GM18861 (cell line): ENCODE measurements at regions not wholly inside any gene's neighbourhood (a gene's known extent, or its start where the extent isn't known, plus 50 kb on each side); places are given as distances from the start of the nearest gene placed in this dataset.

Source experiments
- ATAC-seq: cut with Tn5 transposase; IDR thresholded peaks from one replicate; pipeline ENCODE4 v1.9.1; 2021; ENCODE audit not compliant: unreplicated experiment

GRCh38 chr2:51120754-51121280 is 88.9 kb upstream of the NRXN1 start:
- ATAC-seq = no peak

- ATAC-seq = no peak
Observed at GRCh38 chr2:51111532-51111931, 79.6 kb upstream of the NRXN1 start.

GRCh38 chr2:51108794-51109193 is 76.9 kb upstream of the NRXN1 start:
- ATAC-seq = no peak

GRCh38 chr2:51107841-51108240 is 75.9 kb upstream of the NRXN1 start:
- no peak for ATAC-seq

GRCh38 chr2:51105811-51106210 is 73.9 kb upstream of the NRXN1 start:
- ATAC-seq = no peak

- no peak for ATAC-seq
Observed at GRCh38 chr2:51103205-51103604, 71.3 kb upstream of the NRXN1 start.

GRCh38 chr2:51093016-51093415 is 61.1 kb upstream of the NRXN1 start:
- ATAC-seq = no peak

GRCh38 chr2:51085420-51086068 is 53.6 kb upstream of the NRXN1 start:
- no peak for ATAC-seq

- no peak for ATAC-seq
Observed at GRCh38 chr2:51084750-51085149, 52.8 kb upstream of the NRXN1 start.
